K562 (cell line): ENCODE measurements at regions not wholly inside any gene's neighbourhood (a gene's known extent, or its start where the extent isn't known, plus 50 kb on each side); places are given as distances from the start of the nearest gene placed in this dataset.
A peak's percentile ranks its signal among the peaks of the same experiment; 100 is the strongest.

Source experiments
- ATAC-seq: fragments of 200-7000 bp; cut with Tn5 transposase; 3 replicates; pipeline ENCODE4 v1.9.1; 2020; ENCODE audit warnings: moderate library complexity
- BruUV-seq: library from RNA; stranded (reverse); fragments of 400-500 nt; replicated peaks from 2 replicates; lab custom pipeline; 2021; lab: Mats Ljungman, UMichigan
- CTCF ChIA-PET: fragments of 300-600 bp; formaldehyde crosslinking; extraction: SDS; loops from one replicate; lab custom pipeline; 2021; ENCODE audit warnings: low intra/inter-chr PET ratio; lab: Yijun Ruan, JAX
- POLR2A ChIA-PET: fragments of 300-600, 350-650 bp; sonication (Branson Sonifier 250); formaldehyde crosslinking; extraction: SDS; loops from one replicate; lab custom pipeline; 2021; ENCODE audit warnings: antibody characterized with exemption, inconsistent platforms; lab: Yijun Ruan, JAX
- DNase-seq, 4 experiments: peaks; one replicate each; pipeline versions ENCODE4 v3.0.0 to v3.0.0-alpha.2; 2011 to 2018; ENCODE audit warnings: low spot score in 3 of 4, mixed read lengths in 3 of 4; ENCODE audit errors: extremely low read depth in 1 of 4
- FAIRE-seq: peaks from 2 replicates; lab custom pipeline; 2011; peaks lifted over from hg19 to GRCh38; lab: Jason Lieb, UNC
- H2AFZ ChIP-seq: 2 replicates; pipeline ENCODE4 v1.6.0; 2011; ENCODE audit warnings: low read depth, low read length, control low read depth, inconsistent platforms
- H3K27ac ChIP-seq: fragments of 200-600 bp; 3 replicates; pipeline ENCODE4 v1.8.0; 2011; ENCODE audit warnings: low read depth, mild to moderate bottlenecking, control low read depth, inconsistent platforms, low read length, moderate library complexity, mixed read lengths; ENCODE audit errors: extremely low read depth
- H3K27me3 ChIP-seq, 2 experiments: fragments of 300-600 bp in 1 of 2; 2 replicates in 1 of 2; 3 replicates in 1 of 2; pipeline versions ENCODE4 v1.6.0 to v1.8.0; 2011; ENCODE audit warnings: inconsistent platforms in 2 of 2, low read length in 2 of 2, mild to moderate bottlenecking in 1 of 2, mixed read lengths in 1 of 2, moderate library complexity in 1 of 2; ENCODE audit not compliant: control insufficient read depth in 2 of 2, insufficient read depth in 2 of 2
- H3K36me3 ChIP-seq: fragments of 300-600 bp; 3 replicates; pipeline ENCODE4 v1.8.0; 2011; ENCODE audit warnings: mild to moderate bottlenecking, low read length, inconsistent platforms; ENCODE audit not compliant: control insufficient read depth, insufficient read depth
- H3K4me1 ChIP-seq, 2 experiments: fragments of 200-600 bp in 1 of 2; replicated peaks in 1 of 2; 2 replicates in 1 of 2; 3 replicates in 1 of 2; pipeline versions ENCODE4 v1.5.1 to v1.8.0; 2011; ENCODE audit warnings: inconsistent platforms in 2 of 2, low read length in 2 of 2, mild to moderate bottlenecking in 1 of 2, mixed read lengths in 1 of 2, moderate library complexity in 1 of 2; ENCODE audit not compliant: control insufficient read depth in 2 of 2, insufficient read depth in 2 of 2
- H3K4me2 ChIP-seq: 2 replicates; pipeline ENCODE4 v1.6.1; 2011; ENCODE audit warnings: low read length, control low read depth, inconsistent platforms, mixed read lengths; ENCODE audit not compliant: insufficient read depth
- H3K4me3 ChIP-seq: fragments of 200-600 bp; sonication (generic), shearing (Covaris generic); 2 replicates; pipeline ENCODE4 v1.5.1; 2016; ENCODE audit warnings: control low read depth, inconsistent platforms
- H3K79me2 ChIP-seq: fragments of 200-600 bp; 3 replicates; pipeline ENCODE4 v1.8.0; 2011; ENCODE audit warnings: low read length, inconsistent platforms; ENCODE audit not compliant: control insufficient read depth, insufficient read depth
- H3K9ac ChIP-seq, 2 experiments: 2 replicates each; pipeline versions ENCODE4 v1.6.0 to v1.6.1; 2011; ENCODE audit warnings: low read depth in 2 of 2, low read length in 2 of 2, control low read depth in 1 of 2, inconsistent platforms in 1 of 2, mild to moderate bottlenecking in 1 of 2, mixed read lengths in 1 of 2; ENCODE audit not compliant: insufficient read depth in 1 of 2
- H3K9me1 ChIP-seq: one replicate; pipeline ENCODE4 v1.6.0; 2011; ENCODE audit warnings: inconsistent platforms, mild to moderate bottlenecking, low read length, moderate library complexity; ENCODE audit not compliant: control insufficient read depth, insufficient read depth
- H3K9me3 ChIP-seq: replicated peaks from 2 replicates; pipeline ENCODE4 v1.5.1; 2011; ENCODE audit warnings: low read depth, low read length, inconsistent platforms; ENCODE audit not compliant: control insufficient read depth, insufficient read depth
- H4K20me1 ChIP-seq: replicated peaks from 2 replicates; pipeline ENCODE4 v1.6.1; 2011; ENCODE audit warnings: low read length, inconsistent platforms, mixed read lengths; ENCODE audit not compliant: control insufficient read depth, insufficient read depth
- BRD4 ChIP-seq: fragments of 200-600 bp; sonication (generic); IDR thresholded peaks from 2 replicates; pipeline ENCODE4 v1.6.1; 2017; ENCODE audit warnings: inconsistent platforms
- DMBX1 ChIP-seq: fragments of 250-450 bp; sonication (Bioruptor Pico); IDR thresholded peaks from 2 replicates; pipeline ENCODE4 v1.8.0; 2022; ENCODE audit warnings: inconsistent platforms, mild to moderate bottlenecking, moderate library complexity, borderline replicate concordance
- FOXP1 ChIP-seq: sonication (generic); formaldehyde crosslinking; IDR thresholded peaks from 2 replicates; pipeline ENCODE4 v1.8.0; 2022; ENCODE audit warnings: mild to moderate bottlenecking, missing genetic modification reagents
- GTF2E2 ChIP-seq: fragments of 200-800 bp; sonication (Bioruptor generic); IDR thresholded peaks from 2 replicates; pipeline ENCODE4 v1.6.1; 2016; ENCODE audit warnings: missing genetic modification characterization, missing compliant biosample characterization
- NFATC3 ChIP-seq: fragments of 450-650 bp; IDR thresholded peaks from 2 replicates; pipeline ENCODE4 v1.6.1; 2017; ENCODE audit warnings: mild to moderate bottlenecking
- TRIM24 ChIP-seq, 2 experiments: fragments of 450-650 bp; IDR thresholded peaks; 2 replicates each; pipeline ENCODE4 v1.6.1; 2016
- WGBS: fragments of 100-300 bp; shearing (Covaris generic); methylation state at CpG from one replicate; pipeline ENCODE4 v1.1.6; 2016; ENCODE audit warnings: low coverage, mixed read lengths; ENCODE audit not compliant: insufficient coverage; ENCODE audit errors: missing lambda C conversion rate; 5-methylcytosine and 5-hydroxymethylcytosine counted together
- in situ Hi-C: fragments of 300-500 bp; cut with MboI; formaldehyde crosslinking; loops from 4 replicates; pipeline ENCODE4 v1.15.0; 2018; ENCODE audit warnings: inconsistent platforms, mixed read lengths
- intact Hi-C: fragments of 100-400 bp; cut with micrococcal nuclease; formaldehyde crosslinking; loops from 2 replicates; pipeline ENCODE4 v1.14.2; 2022
- TF ChIP-seq, protein P1 (sequence below): sonication (generic); formaldehyde crosslinking; IDR thresholded peaks from 2 replicates; pipeline ENCODE4 v1.5.0; 2020; ENCODE audit warnings: missing genetic modification reagents
- TF ChIP-seq, protein P2 (sequence below): sonication (generic); formaldehyde crosslinking; IDR thresholded peaks from 2 replicates; pipeline ENCODE4 v1.8.0; 2022; ENCODE audit warnings: mild to moderate bottlenecking, missing genetic modification reagents, borderline replicate concordance

DNA sequence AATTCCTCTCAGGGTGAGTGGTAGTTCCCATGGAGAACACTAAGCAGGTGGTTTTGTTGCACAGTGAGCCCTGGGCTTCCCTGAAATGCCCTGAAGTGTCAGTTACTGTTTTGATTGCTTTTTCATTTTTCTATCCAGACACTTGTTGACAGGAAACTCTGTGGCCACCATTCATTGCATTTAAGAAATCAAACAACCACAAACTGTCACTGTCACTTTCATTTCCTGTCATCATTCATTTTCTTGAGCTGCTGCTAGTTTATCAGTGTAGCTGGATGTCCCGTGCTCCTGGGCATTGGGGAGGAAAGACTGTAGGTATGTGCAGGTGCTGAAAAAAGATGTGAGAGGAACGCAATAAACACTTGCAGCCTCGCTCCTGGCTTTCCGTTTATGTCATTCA, 891.6 kb upstream of the ZEB2 start (continued):
- TF ChIP-seq, protein P1, sequence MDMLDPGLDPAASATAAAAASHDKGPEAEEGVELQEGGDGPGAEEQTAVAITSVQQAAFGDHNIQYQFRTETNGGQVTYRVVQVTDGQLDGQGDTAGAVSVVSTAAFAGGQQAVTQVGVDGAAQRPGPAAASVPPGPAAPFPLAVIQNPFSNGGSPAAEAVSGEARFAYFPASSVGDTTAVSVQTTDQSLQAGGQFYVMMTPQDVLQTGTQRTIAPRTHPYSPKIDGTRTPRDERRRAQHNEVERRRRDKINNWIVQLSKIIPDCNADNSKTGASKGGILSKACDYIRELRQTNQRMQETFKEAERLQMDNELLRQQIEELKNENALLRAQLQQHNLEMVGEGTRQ, result no peak
- TF ChIP-seq TRIM24 (IDR thresholded peaks at IDR 0.05), result peak in 1 of 2 experiments; percentile 56; a peak in 1 of 4 replicates

DNA sequence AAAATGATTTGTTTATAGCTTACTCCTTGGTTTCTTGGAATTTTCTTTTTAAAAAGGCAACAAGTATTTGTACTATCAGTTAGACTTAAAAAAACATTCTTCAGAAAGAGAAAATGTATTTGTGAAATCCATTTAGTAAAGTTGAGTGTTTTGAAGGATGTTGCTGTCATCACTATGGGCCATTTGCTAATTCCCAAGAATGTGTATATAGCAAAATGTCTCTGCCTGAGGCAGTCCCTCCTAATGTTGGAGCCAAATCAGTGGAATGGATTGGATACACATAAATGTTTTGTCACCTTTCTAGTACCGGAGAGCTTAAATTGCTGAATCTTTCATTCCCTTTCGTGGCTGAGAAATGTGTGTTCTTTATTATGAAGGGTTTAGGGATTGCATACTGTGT, 890.2 kb upstream of the ZEB2 start:
- no peak for FAIRE-seq

More for the DNA sequence above, 890.2 kb upstream of the ZEB2 start:
- no peaks in the 10 kb centered on the region; a peak in 2 of 5 replicates for H3K4me1 ChIP-seq
- no peaks in the 10 kb centered on the region for H3K9me3 ChIP-seq
- CTCF ChIA-PET, result no interaction called here
- in situ Hi-C loops (no loop called here), intact Hi-C loops (no loop called here)
- no TSS peak for BruUV-seq
- H4K20me1 ChIP-seq, result no peaks in the 10 kb centered on the region
- H3K79me2 ChIP-seq, result no peaks in the 10 kb centered on the region
- ATAC-seq, result no peak
- POLR2A ChIA-PET, result interaction anchor here (0.6 to 1.2 kb wide), 2 partner anchors 14 to 38 kb away, joined by 3 to 4 read pairs; no protein-coding TSS in a partner anchor
- no peaks in the 10 kb centered on the region for H3K9me1 ChIP-seq
- no peak for DNase-seq
- TF ChIP-seq, protein P2, sequence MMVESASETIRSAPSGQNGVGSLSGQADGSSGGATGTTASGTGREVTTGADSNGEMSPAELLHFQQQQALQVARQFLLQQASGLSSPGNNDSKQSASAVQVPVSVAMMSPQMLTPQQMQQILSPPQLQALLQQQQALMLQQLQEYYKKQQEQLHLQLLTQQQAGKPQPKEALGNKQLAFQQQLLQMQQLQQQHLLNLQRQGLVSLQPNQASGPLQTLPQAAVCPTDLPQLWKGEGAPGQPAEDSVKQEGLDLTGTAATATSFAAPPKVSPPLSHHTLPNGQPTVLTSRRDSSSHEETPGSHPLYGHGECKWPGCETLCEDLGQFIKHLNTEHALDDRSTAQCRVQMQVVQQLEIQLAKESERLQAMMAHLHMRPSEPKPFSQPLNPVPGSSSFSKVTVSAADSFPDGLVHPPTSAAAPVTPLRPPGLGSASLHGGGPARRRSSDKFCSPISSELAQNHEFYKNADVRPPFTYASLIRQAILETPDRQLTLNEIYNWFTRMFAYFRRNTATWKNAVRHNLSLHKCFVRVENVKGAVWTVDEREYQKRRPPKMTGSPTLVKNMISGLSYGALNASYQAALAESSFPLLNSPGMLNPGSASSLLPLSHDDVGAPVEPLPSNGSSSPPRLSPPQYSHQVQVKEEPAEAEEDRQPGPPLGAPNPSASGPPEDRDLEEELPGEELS, result no peak
- no peak for TF ChIP-seq GTF2E2 (tag)
- no peak for TF ChIP-seq DMBX1
- no peak for TF ChIP-seq FOXP1 (CRISPR knock-in tag)
- TF ChIP-seq BRD4, result no peak
- TF ChIP-seq NFATC3, result no peak
- WGBS, result 70% methylated on average over 2 of the region's 2 CpGs
- no peak overlapping the region for H3K9ac ChIP-seq
- no peak overlapping the region for H3K27ac ChIP-seq
- no peak overlapping the region for H3K4me3 ChIP-seq
- H2AFZ ChIP-seq, result peak overlapping the region; percentile 13; the same call in 1 of the 2 replicates
- no peaks in the 10 kb centered on the region for H3K36me3 ChIP-seq
- H3K27me3 ChIP-seq, result no peaks in the 10 kb centered on the region
- H3K4me2 ChIP-seq, result no peak overlapping the region
